GM23248 (cell line): ENCODE measurements at regions not wholly inside any gene's neighbourhood (a gene's known extent, or its start where the extent isn't known, plus 50 kb on each side); places are given as distances from the start of the nearest gene placed in this dataset.
A peak's percentile ranks its signal among the peaks of the same experiment; 100 is the strongest.

Source experiments
- DNase-seq: peaks from one replicate; pipeline ENCODE4 v3.0.0-alpha.2; 2015
- H2AFZ ChIP-seq: fragments of 200-600 bp; sonication (generic); 2 replicates; pipeline ENCODE4 v1.6.1; 2016; ENCODE audit warnings: antibody characterized with exemption
- H3F3A ChIP-seq: fragments of 200-600 bp; sonication (generic); 2 replicates; pipeline ENCODE4 v1.6.1; 2016; ENCODE audit warnings: mild to moderate bottlenecking, antibody characterized with exemption, mixed run types; ENCODE audit not compliant: insufficient read depth
- H3K27ac ChIP-seq: fragments of 200-600 bp; sonication (generic); 2 replicates; pipeline ENCODE4 v1.5.1; 2016; ENCODE audit warnings: mild to moderate bottlenecking
- H3K27me3 ChIP-seq: fragments of 200-600 bp; sonication (generic); replicated peaks from 2 replicates; pipeline ENCODE4 v1.6.1; 2016; ENCODE audit warnings: mild to moderate bottlenecking; ENCODE audit not compliant: insufficient read depth
- H3K36me3 ChIP-seq: fragments of 200-600 bp; sonication (generic); 2 replicates; pipeline ENCODE4 v1.6.1; 2016; ENCODE audit warnings: low read depth, mild to moderate bottlenecking
- H3K4me1 ChIP-seq: fragments of 200-600 bp; sonication (generic); 2 replicates; pipeline ENCODE4 v1.6.1; 2016; ENCODE audit warnings: mild to moderate bottlenecking; ENCODE audit not compliant: insufficient read depth
- H3K4me2 ChIP-seq: fragments of 200-600 bp; sonication (generic); one replicate; pipeline ENCODE4 v1.6.1; 2016; ENCODE audit warnings: mild to moderate bottlenecking; ENCODE audit not compliant: unreplicated experiment
- H3K4me3 ChIP-seq: fragments of 200-600 bp; sonication (generic); 2 replicates; pipeline ENCODE4 v1.5.1; 2016; ENCODE audit warnings: mild to moderate bottlenecking
- H3K79me2 ChIP-seq: fragments of 200-600 bp; sonication (generic); 2 replicates; pipeline ENCODE4 v1.6.1; 2016; ENCODE audit warnings: mild to moderate bottlenecking; ENCODE audit not compliant: insufficient read depth
- H3K9ac ChIP-seq: fragments of 200-600 bp; sonication (generic); 2 replicates; pipeline ENCODE4 v1.6.1; 2016; ENCODE audit warnings: mild to moderate bottlenecking
- H3K9me2 ChIP-seq: fragments of 200-600 bp; sonication (generic); 2 replicates; pipeline ENCODE4 v1.6.1; 2016; ENCODE audit warnings: mixed run types, mild to moderate bottlenecking, moderate library complexity; ENCODE audit not compliant: insufficient read depth
- H3K9me3 ChIP-seq: fragments of 200-600 bp; sonication (generic); one replicate; pipeline ENCODE4 v1.6.1; 2017; ENCODE audit warnings: low read depth
- H4K20me1 ChIP-seq: fragments of 200-600 bp; sonication (generic); 2 replicates; pipeline ENCODE4 v1.6.0; 2016; ENCODE audit not compliant: insufficient read depth
- EZH2 ChIP-seq: fragments of 200-600 bp; sonication (generic); IDR thresholded peaks from 2 replicates; pipeline ENCODE4 v1.6.1; 2018; ENCODE audit warnings: antibody characterized with exemption, mild to moderate bottlenecking; ENCODE audit not compliant: insufficient read depth, poor library complexity, severe bottlenecking
- EZH2phosphoT487 ChIP-seq: fragments of 200-600 bp; sonication (generic); IDR thresholded peaks from 2 replicates; pipeline ENCODE4 v1.6.1; 2018; ENCODE audit warnings: antibody characterized with exemption, moderate library complexity, mild to moderate bottlenecking, low read depth; ENCODE audit not compliant: insufficient read depth
- WGBS, 2 experiments: methylation state at CpG; one replicate each; pipeline ENCODE4 v1.1.6; 2015 to 2017; ENCODE audit warnings: low lambda C conversion rate in 2 of 2, low coverage in 1 of 2; ENCODE audit errors: missing lambda C conversion rate in 2 of 2; 5-methylcytosine and 5-hydroxymethylcytosine counted together
- in situ Hi-C: fragments of 300-500 bp; cut with MboI; formaldehyde crosslinking; loops from 2 replicates; pipeline ENCODE4 v1.15.0; 2020

DNA sequence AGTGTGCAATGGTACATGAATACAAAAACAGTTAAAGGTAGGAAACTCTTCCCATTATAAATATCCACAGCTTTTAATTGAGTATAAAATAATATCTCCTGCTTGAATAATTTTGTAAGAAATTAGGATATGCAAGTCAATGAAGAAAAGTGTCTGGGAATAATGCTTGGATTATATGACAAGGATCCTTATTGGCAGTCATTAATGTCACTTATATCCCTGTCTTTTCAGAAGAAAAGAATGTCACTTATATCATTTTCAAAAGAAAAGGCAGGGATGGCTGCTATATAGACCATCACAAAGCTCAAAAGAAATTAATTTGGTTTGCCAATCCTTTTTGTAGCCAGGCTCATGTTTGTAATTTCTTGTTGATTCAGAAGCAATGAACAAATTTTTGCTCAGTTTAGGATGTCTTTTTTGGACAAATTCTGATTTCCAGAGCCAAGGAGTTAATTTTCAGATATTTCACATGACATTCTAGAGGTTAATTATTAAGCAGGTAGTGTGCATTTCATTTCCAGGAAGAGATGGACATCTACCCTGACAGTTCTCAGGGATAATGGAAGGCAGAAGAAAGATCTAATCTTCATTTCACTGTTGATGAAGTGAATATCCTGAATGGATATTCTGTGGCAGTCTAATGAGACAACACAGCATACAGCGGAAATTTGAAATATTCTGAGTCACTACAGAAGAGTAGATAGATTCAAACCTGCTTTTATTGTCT is 299.8 kb downstream of the RPS29 start:
- Histone ChIP-seq H3F3A (no peaks in the 10 kb centered on the region), H2AFZ (no peak overlapping the region), H3K4me3 (no peak overlapping the region), H3K36me3 (no peaks in the 10 kb centered on the region), H3K27ac (no peak overlapping the region), H3K9me2 (no peaks in the 10 kb centered on the region), H3K4me2 (no peak overlapping the region), H3K27me3 (no peaks in the 10 kb centered on the region), H3K9ac (no peak overlapping the region), H4K20me1 (no peaks in the 10 kb centered on the region), H3K79me2 (no peaks in the 10 kb centered on the region), H3K4me1 (no peaks in the 10 kb centered on the region), H3K9me3 (no peaks in the 10 kb centered on the region)
- no peak for DNase-seq
- TF ChIP-seq EZH2 (no peak), EZH2phosphoT487 (no peak)
- 29 to 36% methylated on average over 1 of the region's 1 CpG for WGBS, 2 experiments
- in situ Hi-C loops: no loop called here

- Histone ChIP-seq H2AFZ (no peak overlapping the region), H3K36me3 (no peaks in the 10 kb centered on the region), H4K20me1 (no peaks in the 10 kb centered on the region), H3K27ac (no peak overlapping the region), H3K27me3 (no peaks in the 10 kb centered on the region), H3K9me2 (no peaks in the 10 kb centered on the region), H3K4me1 (no peaks in the 10 kb centered on the region), H3K9ac (no peak overlapping the region), H3K4me3 (no peak overlapping the region), H3K79me2 (no peaks in the 10 kb centered on the region), H3K9me3 (no peaks in the 10 kb centered on the region), H3F3A (no peaks in the 10 kb centered on the region), H3K4me2 (no peak overlapping the region)
- in situ Hi-C loops: no loop called here
- WGBS, 2 experiments: 4 to 6% methylated on average over 1 of the region's 1 CpG
- TF ChIP-seq EZH2 (no peak), EZH2phosphoT487 (no peak)
- DNase-seq: no peak
Measured at GRCh38 chr14:49280566-49280965, 305.6 kb downstream of the RPS29 start.

DNA sequence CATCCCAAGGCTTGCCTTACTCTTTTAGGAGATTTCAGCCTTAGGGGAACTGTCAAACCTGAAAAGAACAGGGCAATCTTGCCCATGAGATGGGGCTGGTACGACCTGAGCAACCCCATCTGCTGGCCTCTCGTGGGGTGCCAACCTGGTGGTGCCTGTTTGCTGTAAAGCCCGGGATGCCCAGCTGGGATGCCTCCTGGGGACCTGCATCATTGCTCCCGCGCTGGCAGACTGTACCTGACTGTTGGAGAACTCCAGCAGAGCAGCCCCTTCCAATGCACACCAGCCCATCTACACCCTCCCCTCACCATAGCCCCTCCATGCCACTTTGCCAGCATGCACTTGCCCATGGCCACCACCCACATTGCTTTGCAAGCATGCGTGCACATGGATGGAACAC is 335.7 kb downstream of the RPS29 start:
- TF ChIP-seq EZH2phosphoT487 (no peak), EZH2 (no peak)

GRCh38 chr14:49250109-49250508 is 336.1 kb downstream of the RPS29 start:
- peak; percentile 64 for DNase-seq
- Histone ChIP-seq H3K4me3 (no peak overlapping the region), H3K9me2 (no peaks in the 10 kb centered on the region), H3F3A (no peaks in the 10 kb centered on the region), H3K4me1 (peaks cover 9% of the 10 kb centered on the region; the same call in 1 of the 2 replicates), H3K9me3 (no peaks in the 10 kb centered on the region), H3K27me3 (no peaks in the 10 kb centered on the region), H3K4me2 (no peak overlapping the region), H3K79me2 (no peaks in the 10 kb centered on the region), H4K20me1 (no peaks in the 10 kb centered on the region), H3K27ac (no peak overlapping the region), H3K36me3 (no peaks in the 10 kb centered on the region), H2AFZ (no peak overlapping the region), H3K9ac (no peak overlapping the region)
- TF ChIP-seq EZH2 (no peak), EZH2phosphoT487 (no peak)
- 30 to 47% methylated on average over 4 of the region's 4 CpGs for WGBS, 2 experiments
- in situ Hi-C loops: no loop called here

More for the DNA sequence above, 335.7 kb downstream of the RPS29 start:
- Histone ChIP-seq H3K79me2 (no peaks in the 10 kb centered on the region), H3K36me3 (no peaks in the 10 kb centered on the region), H3K27ac (no peak overlapping the region), H2AFZ (no peak overlapping the region), H4K20me1 (no peaks in the 10 kb centered on the region), H3K4me3 (no peak overlapping the region), H3K9ac (no peak overlapping the region), H3K9me2 (no peaks in the 10 kb centered on the region), H3K4me1 (peaks cover 9% of the 10 kb centered on the region; the same call in 1 of the 2 replicates), H3K27me3 (no peaks in the 10 kb centered on the region), H3K4me2 (no peak overlapping the region), H3K9me3 (no peaks in the 10 kb centered on the region), H3F3A (no peaks in the 10 kb centered on the region)
- WGBS, 2 experiments: 69 to 73% methylated on average over 6 of the region's 6 CpGs
- DNase-seq: no peak
- in situ Hi-C loops: no loop called here
